Liver (tissue), 3 donors: ENCODE measurements at regions not wholly inside any gene's neighbourhood (a gene's known extent, or its start where the extent isn't known, plus 50 kb on each side); places are given as distances from the start of the nearest gene placed in this dataset.

Experiments
- RAD21 ChIP-seq, 2 donors: IDR thresholded peaks; 2 replicates each; pipeline ENCODE4 v1.6.1; 2016; ENCODE audit warnings: antibody characterized with exemption in 2 of 2, mild to moderate bottlenecking in 2 of 2
- SP1 ChIP-seq: IDR thresholded peaks from 2 replicates; pipeline ENCODE4 v1.6.1; 2018; ENCODE audit warnings: antibody characterized with exemption, mild to moderate bottlenecking
- TAF1 ChIP-seq: conservative IDR thresholded peaks from 2 replicates; pipeline ENCODE4 v1.6.1; 2016; ENCODE audit warnings: antibody characterized with exemption, mild to moderate bottlenecking
- TF ChIP-seq, protein P1 (sequence below): fragments of 150-350 bp; IDR thresholded peaks from 2 replicates; pipeline ENCODE4 v1.5.1; 2017; ENCODE audit warnings: improper control_type of control experiment, low read depth, low read length; ENCODE audit not compliant: missing input control
- TF ChIP-seq, protein P2 (sequence below): IDR thresholded peaks from 2 replicates; pipeline ENCODE4 v1.6.1; 2016; ENCODE audit warnings: antibody characterized with exemption
- TF ChIP-seq, protein P3 (sequence below): IDR thresholded peaks from 2 replicates; pipeline ENCODE4 v1.6.1; 2016; ENCODE audit warnings: antibody characterized with exemption
- TF ChIP-seq, protein P4 (sequence below): IDR thresholded peaks from 2 replicates; pipeline ENCODE4 v1.6.1; 2016; ENCODE audit warnings: antibody characterized with exemption, mild to moderate bottlenecking
- donor health status: healthy.
- donor health status: healthy.

DNA sequence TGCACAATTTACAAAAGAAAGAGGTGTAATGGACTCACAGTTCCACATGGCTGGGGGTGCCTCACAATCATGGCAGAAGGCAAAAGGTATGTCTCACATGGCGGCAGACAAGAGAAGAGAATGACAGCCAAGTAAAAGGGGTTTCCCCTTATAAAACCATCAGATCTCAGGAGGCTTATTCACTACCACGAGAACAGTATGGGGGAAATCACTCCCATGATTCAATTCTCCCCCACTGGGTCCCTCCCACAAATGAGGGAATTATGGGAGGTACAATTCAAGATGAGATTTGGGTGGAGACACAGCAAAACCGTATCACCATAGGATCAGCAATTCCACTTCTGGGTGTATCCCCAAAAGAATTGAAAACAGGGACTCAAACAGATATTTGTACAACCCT, 97.5 kb upstream of the STX18 start:
- TF ChIP-seq, protein P1, sequence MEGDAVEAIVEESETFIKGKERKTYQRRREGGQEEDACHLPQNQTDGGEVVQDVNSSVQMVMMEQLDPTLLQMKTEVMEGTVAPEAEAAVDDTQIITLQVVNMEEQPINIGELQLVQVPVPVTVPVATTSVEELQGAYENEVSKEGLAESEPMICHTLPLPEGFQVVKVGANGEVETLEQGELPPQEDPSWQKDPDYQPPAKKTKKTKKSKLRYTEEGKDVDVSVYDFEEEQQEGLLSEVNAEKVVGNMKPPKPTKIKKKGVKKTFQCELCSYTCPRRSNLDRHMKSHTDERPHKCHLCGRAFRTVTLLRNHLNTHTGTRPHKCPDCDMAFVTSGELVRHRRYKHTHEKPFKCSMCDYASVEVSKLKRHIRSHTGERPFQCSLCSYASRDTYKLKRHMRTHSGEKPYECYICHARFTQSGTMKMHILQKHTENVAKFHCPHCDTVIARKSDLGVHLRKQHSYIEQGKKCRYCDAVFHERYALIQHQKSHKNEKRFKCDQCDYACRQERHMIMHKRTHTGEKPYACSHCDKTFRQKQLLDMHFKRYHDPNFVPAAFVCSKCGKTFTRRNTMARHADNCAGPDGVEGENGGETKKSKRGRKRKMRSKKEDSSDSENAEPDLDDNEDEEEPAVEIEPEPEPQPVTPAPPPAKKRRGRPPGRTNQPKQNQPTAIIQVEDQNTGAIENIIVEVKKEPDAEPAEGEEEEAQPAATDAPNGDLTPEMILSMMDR = no peak
- TF ChIP-seq, protein P2, sequence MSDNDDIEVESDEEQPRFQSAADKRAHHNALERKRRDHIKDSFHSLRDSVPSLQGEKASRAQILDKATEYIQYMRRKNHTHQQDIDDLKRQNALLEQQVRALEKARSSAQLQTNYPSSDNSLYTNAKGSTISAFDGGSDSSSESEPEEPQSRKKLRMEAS = no peak
- TF ChIP-seq, protein P3, sequence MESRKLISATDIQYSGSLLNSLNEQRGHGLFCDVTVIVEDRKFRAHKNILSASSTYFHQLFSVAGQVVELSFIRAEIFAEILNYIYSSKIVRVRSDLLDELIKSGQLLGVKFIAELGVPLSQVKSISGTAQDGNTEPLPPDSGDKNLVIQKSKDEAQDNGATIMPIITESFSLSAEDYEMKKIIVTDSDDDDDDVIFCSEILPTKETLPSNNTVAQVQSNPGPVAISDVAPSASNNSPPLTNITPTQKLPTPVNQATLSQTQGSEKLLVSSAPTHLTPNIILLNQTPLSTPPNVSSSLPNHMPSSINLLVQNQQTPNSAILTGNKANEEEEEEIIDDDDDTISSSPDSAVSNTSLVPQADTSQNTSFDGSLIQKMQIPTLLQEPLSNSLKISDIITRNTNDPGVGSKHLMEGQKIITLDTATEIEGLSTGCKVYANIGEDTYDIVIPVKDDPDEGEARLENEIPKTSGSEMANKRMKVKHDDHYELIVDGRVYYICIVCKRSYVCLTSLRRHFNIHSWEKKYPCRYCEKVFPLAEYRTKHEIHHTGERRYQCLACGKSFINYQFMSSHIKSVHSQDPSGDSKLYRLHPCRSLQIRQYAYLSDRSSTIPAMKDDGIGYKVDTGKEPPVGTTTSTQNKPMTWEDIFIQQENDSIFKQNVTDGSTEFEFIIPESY = no peak
- TF ChIP-seq, protein P4, sequence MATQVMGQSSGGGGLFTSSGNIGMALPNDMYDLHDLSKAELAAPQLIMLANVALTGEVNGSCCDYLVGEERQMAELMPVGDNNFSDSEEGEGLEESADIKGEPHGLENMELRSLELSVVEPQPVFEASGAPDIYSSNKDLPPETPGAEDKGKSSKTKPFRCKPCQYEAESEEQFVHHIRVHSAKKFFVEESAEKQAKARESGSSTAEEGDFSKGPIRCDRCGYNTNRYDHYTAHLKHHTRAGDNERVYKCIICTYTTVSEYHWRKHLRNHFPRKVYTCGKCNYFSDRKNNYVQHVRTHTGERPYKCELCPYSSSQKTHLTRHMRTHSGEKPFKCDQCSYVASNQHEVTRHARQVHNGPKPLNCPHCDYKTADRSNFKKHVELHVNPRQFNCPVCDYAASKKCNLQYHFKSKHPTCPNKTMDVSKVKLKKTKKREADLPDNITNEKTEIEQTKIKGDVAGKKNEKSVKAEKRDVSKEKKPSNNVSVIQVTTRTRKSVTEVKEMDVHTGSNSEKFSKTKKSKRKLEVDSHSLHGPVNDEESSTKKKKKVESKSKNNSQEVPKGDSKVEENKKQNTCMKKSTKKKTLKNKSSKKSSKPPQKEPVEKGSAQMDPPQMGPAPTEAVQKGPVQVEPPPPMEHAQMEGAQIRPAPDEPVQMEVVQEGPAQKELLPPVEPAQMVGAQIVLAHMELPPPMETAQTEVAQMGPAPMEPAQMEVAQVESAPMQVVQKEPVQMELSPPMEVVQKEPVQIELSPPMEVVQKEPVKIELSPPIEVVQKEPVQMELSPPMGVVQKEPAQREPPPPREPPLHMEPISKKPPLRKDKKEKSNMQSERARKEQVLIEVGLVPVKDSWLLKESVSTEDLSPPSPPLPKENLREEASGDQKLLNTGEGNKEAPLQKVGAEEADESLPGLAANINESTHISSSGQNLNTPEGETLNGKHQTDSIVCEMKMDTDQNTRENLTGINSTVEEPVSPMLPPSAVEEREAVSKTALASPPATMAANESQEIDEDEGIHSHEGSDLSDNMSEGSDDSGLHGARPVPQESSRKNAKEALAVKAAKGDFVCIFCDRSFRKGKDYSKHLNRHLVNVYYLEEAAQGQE = no peak
- no peak for TF ChIP-seq SP1
- no peak for TF ChIP-seq TAF1
- no peak for TF ChIP-seq RAD21 (IDR thresholded peaks at IDR 0.05)
